COLO668 (cell line): ENCODE measurements at regions not wholly inside any gene's neighbourhood (a gene's known extent, or its start where the extent isn't known, plus 50 kb on each side); places are given as distances from the start of the nearest gene placed in this dataset.
"Not testable (repeated sequence)": the region's sequence is repeated elsewhere in the genome, so short reads cannot be mapped to it uniquely, and the experiment has no call there.

Source experiments
- DNase-seq: peaks from one replicate; lab custom pipeline; 2025; ENCODE audit not compliant: unreplicated experiment; lab: John Stamatoyannopoulos, UW

GRCh38 chr21:14827468-14827867 is 237.3 kb downstream of the NRIP1 start:
- no peak for DNase-seq

GRCh38 chr21:14826630-14827029 is 238.2 kb downstream of the NRIP1 start:
- no peak for DNase-seq

GRCh38 chr21:14825514-14825974 is 239.3 kb downstream of the NRIP1 start:
- no peak for DNase-seq

GRCh38 chr21:14824126-14824525 is 240.7 kb downstream of the NRIP1 start:
- DNase-seq = no peak

- no peak for DNase-seq
These were observed 247.5 kb downstream of the NRIP1 start for GRCh38 chr21:14817311-14817710.

- DNase-seq = no peak
These were observed 249.8 kb downstream of the NRIP1 start for GRCh38 chr21:14814991-14815390.

- DNase-seq = no peak
These were observed 250.5 kb downstream of the NRIP1 start for GRCh38 chr21:14814282-14814681.

- not testable (repeated sequence) for DNase-seq
These were observed 258.1 kb upstream of the SAMSN1 start for GRCh38 chr21:14804170-14804569.

- DNase-seq = no peak
These were observed 251.4 kb upstream of the SAMSN1 start for GRCh38 chr21:14797543-14797942.

- DNase-seq = no peak
These were observed 241.2 kb upstream of the SAMSN1 start for GRCh38 chr21:14787312-14787711.

- no peak for DNase-seq
These were observed 239.6 kb upstream of the SAMSN1 start for GRCh38 chr21:14785679-14786078.

- no peak for DNase-seq
These were observed 227.7 kb upstream of the SAMSN1 start for GRCh38 chr21:14773777-14774345.

GRCh38 chr21:14771593-14771992 is 225.5 kb upstream of the SAMSN1 start:
- no peak for DNase-seq

GRCh38 chr21:14768042-14768441 is 221.9 kb upstream of the SAMSN1 start:
- no peak for DNase-seq

- DNase-seq = no peak
These were observed 221.2 kb upstream of the SAMSN1 start for GRCh38 chr21:14767192-14767852.

- no peak for DNase-seq
These were observed 220.1 kb upstream of the SAMSN1 start for GRCh38 chr21:14766241-14766640.

GRCh38 chr21:14763695-14764064 is 217.6 kb upstream of the SAMSN1 start:
- DNase-seq = no peak

- DNase-seq = no peak
These were observed 216.9 kb upstream of the SAMSN1 start for GRCh38 chr21:14762734-14763694.

GRCh38 chr21:14762327-14762726 is 216.2 kb upstream of the SAMSN1 start:
- DNase-seq = no peak

- DNase-seq = no peak
These were observed 213.2 kb upstream of the SAMSN1 start for GRCh38 chr21:14759285-14759684.

- no peak for DNase-seq
These were observed 212.7 kb upstream of the SAMSN1 start for GRCh38 chr21:14758849-14759248.
